ENCODE measurements at regions not wholly inside any gene's neighbourhood (a gene's known extent, or its start where the extent isn't known, plus 50 kb on each side); places are given as distances from the start of the nearest gene placed in this dataset.

DNA sequence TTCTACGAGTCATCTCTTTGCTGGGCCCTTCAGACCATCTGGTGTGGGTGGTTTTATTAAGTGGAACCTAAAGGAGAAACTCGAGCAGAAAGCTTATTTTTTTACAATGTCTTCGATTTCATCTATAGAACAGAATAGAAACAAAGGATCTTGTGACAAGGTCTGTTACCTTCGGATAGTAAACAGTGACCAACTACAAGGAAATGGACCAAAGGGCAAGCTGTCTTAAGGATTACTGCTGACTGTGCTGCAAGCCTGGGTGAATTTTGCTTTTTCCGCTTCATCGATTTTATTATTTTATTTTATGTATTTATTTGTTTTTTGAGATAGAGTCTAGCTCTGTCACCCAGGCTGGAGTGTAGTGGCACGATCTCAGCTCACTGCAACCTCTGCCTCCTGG, 348.9 kb upstream of the ERCC4 start:
- TF ChIP-seq EZH2phosphoT487 (IDR thresholded peaks at IDR 0.05; ENCODE audit: borderline replicate concordance, low read depth) (no peak), MEF2A (IDR thresholded peaks at IDR 0.05; ENCODE audit: borderline replicate concordance, low read depth) (no peak), NRF1 (IDR thresholded peaks at IDR 0.05; ENCODE audit: low read depth, low read length) (no peak), NFIC (IDR thresholded peaks at IDR 0.05; ENCODE audit: borderline replicate concordance) (no peak)
- TF ChIP-seq, protein P1, sequence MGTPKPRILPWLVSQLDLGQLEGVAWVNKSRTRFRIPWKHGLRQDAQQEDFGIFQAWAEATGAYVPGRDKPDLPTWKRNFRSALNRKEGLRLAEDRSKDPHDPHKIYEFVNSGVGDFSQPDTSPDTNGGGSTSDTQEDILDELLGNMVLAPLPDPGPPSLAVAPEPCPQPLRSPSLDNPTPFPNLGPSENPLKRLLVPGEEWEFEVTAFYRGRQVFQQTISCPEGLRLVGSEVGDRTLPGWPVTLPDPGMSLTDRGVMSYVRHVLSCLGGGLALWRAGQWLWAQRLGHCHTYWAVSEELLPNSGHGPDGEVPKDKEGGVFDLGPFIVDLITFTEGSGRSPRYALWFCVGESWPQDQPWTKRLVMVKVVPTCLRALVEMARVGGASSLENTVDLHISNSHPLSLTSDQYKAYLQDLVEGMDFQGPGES (IDR thresholded peaks at IDR 0.05; ENCODE audit: low read depth, low read length) = no peak
- Histone ChIP-seq H3K9ac (no peak overlapping the region), H3F3A (replicated peaks; ENCODE audit: insufficient read depth) (no peaks in the 10 kb centered on the region), H3K4me1 (ENCODE audit: control insufficient read depth in 1 of 2, insufficient read depth in 2 of 2, low read depth in 1 of 2, low read length in 1 of 2) (no peaks in the 10 kb centered on the region), H3K36me3 (replicated peaks in 1 of 2; ENCODE audit: control insufficient read depth in 1 of 2, insufficient read depth in 2 of 2, low read length in 1 of 2) (no peaks in the 10 kb centered on the region), H3K9me3 (no peaks in the 10 kb centered on the region), H4K20me1 (ENCODE audit: insufficient read depth) (no peaks in the 10 kb centered on the region), H3K4me2 (no peak overlapping the region), H3K4me3 (ENCODE audit: low read depth in 2 of 2, low read length in 1 of 2) (no peak overlapping the region), H3K27me3 (ENCODE audit: insufficient read depth) (no peaks in the 10 kb centered on the region), H3K27ac (ENCODE audit: low read depth in 2 of 2, low read length in 1 of 2) (no peak overlapping the region), H3K9me2 (no peaks in the 10 kb centered on the region), H2AFZ (ENCODE audit: low read depth) (no peak overlapping the region), H3K79me2 (ENCODE audit: insufficient read depth) (no peaks in the 10 kb centered on the region)
- CTCF ChIA-PET = no interaction called here
- 12% methylated on average over 7 of the region's 7 CpGs for WGBS (ENCODE audit: low lambda C conversion rate)
- POLR2A ChIA-PET = no interaction called here
- DNase-seq = no peak

- no peaks in the 10 kb centered on the region for H3K4me1 ChIP-seq (ENCODE audit: control insufficient read depth in 1 of 2, insufficient read depth in 2 of 2, low read depth in 1 of 2, low read length in 1 of 2)
- no peak overlapping the region for H2AFZ ChIP-seq (ENCODE audit: low read depth)
- ChIA-PET CTCF (interaction anchor here (0.7 kb wide), 1 partner anchor 17 kb away, joined by 3 read pairs; no protein-coding TSS in a partner anchor), POLR2A (no interaction called here)
- no peaks in the 10 kb centered on the region for H3K9me3 ChIP-seq
- no peak overlapping the region for H3K4me3 ChIP-seq (ENCODE audit: low read depth in 2 of 2, low read length in 1 of 2)
- H3K79me2 ChIP-seq (ENCODE audit: insufficient read depth) = no peaks in the 10 kb centered on the region
- no peaks in the 10 kb centered on the region for H4K20me1 ChIP-seq (ENCODE audit: insufficient read depth)
- no peaks in the 10 kb centered on the region; the same call in 1 of the 2 replicates for H3K9me2 ChIP-seq
- no peaks in the 10 kb centered on the region for H3K27me3 ChIP-seq (ENCODE audit: insufficient read depth)
- TF ChIP-seq USF2 (IDR thresholded peaks at IDR 0.05; ENCODE audit: borderline replicate concordance, low read depth, low read length) (no peak), RFX5 (IDR thresholded peaks at IDR 0.05; ENCODE audit: low read length) (no peak), MEF2A (IDR thresholded peaks at IDR 0.05; ENCODE audit: borderline replicate concordance, low read depth) (no peak), RAD21 (IDR thresholded peaks at IDR 0.05; ENCODE audit: low read length) (no peak), ELF1 (IDR thresholded peaks at IDR 0.05) (no peak), EZH2phosphoT487 (IDR thresholded peaks at IDR 0.05; ENCODE audit: borderline replicate concordance, low read depth) (no peak), MXI1 (IDR thresholded peaks at IDR 0.05; ENCODE audit: low read depth, low read length) (no peak), NRF1 (IDR thresholded peaks at IDR 0.05; ENCODE audit: low read depth, low read length) (no peak), FOXJ3 (CRISPR knock-in tag; IDR thresholded peaks at IDR 0.05) (no peak), NFIC (IDR thresholded peaks at IDR 0.05; ENCODE audit: borderline replicate concordance) (no peak), EP300 (IDR thresholded peaks at IDR 0.05; ENCODE audit: borderline replicate concordance in 1 of 2, low read depth in 1 of 2, low read length in 1 of 2) (no peak), FOXM1 (IDR thresholded peaks at IDR 0.05; ENCODE audit: low read depth) (no peak), CHD2 (IDR thresholded peaks at IDR 0.05; ENCODE audit: low read length, partially characterized antibody) (no peak), POLR2AphosphoS5 (IDR thresholded peaks at IDR 0.05; ENCODE audit: low read depth, low read length) (no peak), JUND (IDR thresholded peaks at IDR 0.05) (no peak), RXRA (IDR thresholded peaks at IDR 0.05; ENCODE audit: borderline replicate concordance, low read depth) (no peak)
- TF ChIP-seq, protein P1 (IDR thresholded peaks at IDR 0.05; ENCODE audit: low read depth, low read length) = no peak
- TF ChIP-seq, protein P2, sequence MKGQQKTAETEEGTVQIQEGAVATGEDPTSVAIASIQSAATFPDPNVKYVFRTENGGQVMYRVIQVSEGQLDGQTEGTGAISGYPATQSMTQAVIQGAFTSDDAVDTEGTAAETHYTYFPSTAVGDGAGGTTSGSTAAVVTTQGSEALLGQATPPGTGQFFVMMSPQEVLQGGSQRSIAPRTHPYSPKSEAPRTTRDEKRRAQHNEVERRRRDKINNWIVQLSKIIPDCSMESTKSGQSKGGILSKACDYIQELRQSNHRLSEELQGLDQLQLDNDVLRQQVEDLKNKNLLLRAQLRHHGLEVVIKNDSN (IDR thresholded peaks at IDR 0.05; ENCODE audit: borderline replicate concordance, low read depth) = no peak
- TF ChIP-seq, protein P3, sequence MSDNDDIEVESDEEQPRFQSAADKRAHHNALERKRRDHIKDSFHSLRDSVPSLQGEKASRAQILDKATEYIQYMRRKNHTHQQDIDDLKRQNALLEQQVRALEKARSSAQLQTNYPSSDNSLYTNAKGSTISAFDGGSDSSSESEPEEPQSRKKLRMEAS (IDR thresholded peaks at IDR 0.05; ENCODE audit: low read depth) = no peak
- TF ChIP-seq, protein P4, sequence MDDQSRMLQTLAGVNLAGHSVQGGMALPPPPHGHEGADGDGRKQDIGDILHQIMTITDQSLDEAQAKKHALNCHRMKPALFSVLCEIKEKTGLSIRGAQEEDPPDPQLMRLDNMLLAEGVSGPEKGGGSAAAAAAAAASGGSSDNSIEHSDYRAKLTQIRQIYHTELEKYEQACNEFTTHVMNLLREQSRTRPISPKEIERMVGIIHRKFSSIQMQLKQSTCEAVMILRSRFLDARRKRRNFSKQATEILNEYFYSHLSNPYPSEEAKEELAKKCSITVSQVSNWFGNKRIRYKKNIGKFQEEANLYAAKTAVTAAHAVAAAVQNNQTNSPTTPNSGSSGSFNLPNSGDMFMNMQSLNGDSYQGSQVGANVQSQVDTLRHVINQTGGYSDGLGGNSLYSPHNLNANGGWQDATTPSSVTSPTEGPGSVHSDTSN (IDR thresholded peaks at IDR 0.05) = no peak
- no peak overlapping the region for H3K9ac ChIP-seq
- no peaks in the 10 kb centered on the region for H3K36me3 ChIP-seq (replicated peaks in 1 of 2; ENCODE audit: control insufficient read depth in 1 of 2, insufficient read depth in 2 of 2, low read length in 1 of 2)
- DNase-seq = no peak
- H3F3A ChIP-seq (replicated peaks; ENCODE audit: insufficient read depth) = no peaks in the 10 kb centered on the region
- no peak overlapping the region for H3K4me2 ChIP-seq
- no peak overlapping the region for H3K27ac ChIP-seq (ENCODE audit: low read depth in 2 of 2, low read length in 1 of 2)
- WGBS (ENCODE audit: low lambda C conversion rate) = 0% methylated on average over 3 of the region's 3 CpGs
Observed at GRCh38 chr16:13573903-13574302, 346.1 kb upstream of the ERCC4 start.

All from SK-N-SH (cell line).